B cell (primary cell): ENCODE measurements at regions not wholly inside any gene's neighbourhood (a gene's known extent, or its start where the extent isn't known, plus 50 kb on each side); places are given as distances from the start of the nearest gene placed in this dataset.

ENCODE experiments used
- ATAC-seq: fragments of 200-7000 bp; cut with Tn5 transposase; one replicate; pipeline ENCODE4 v1.10.0; 2021; ENCODE audit warnings: low read depth, mild to moderate bottlenecking, moderate number of reproducible peaks, moderate library complexity
- CTCF ChIA-PET: fragments of 350-600 bp; sonication (Branson Sonifier 250); formaldehyde crosslinking; loops from one replicate; lab custom pipeline; 2021; ENCODE audit warnings: antibody characterized with exemption, inconsistent platforms; lab: Charles Lee
- POLR2A ChIA-PET: fragments of 350-600 bp; sonication (Branson Sonifier 250); formaldehyde crosslinking; loops from one replicate; lab custom pipeline; 2021; ENCODE audit warnings: antibody characterized with exemption; lab: Charles Lee
- DNase-seq: peaks from one replicate; pipeline ENCODE4 v3.0.0; 2013
- H2AFZ ChIP-seq: 2 replicates; pipeline ENCODE4 v1.6.1; 2012; ENCODE audit warnings: mild to moderate bottlenecking, low read depth, low read length; ENCODE audit not compliant: insufficient read depth, poor library complexity, severe bottlenecking
- H3K27ac ChIP-seq, 2 donors: 1 replicate in 1 of 2; 2 replicates in 1 of 2; pipeline ENCODE4 v1.5.1; 2012 to 2013; ENCODE audit warnings: low read length in 2 of 2, mild to moderate bottlenecking in 2 of 2, moderate library complexity in 1 of 2
- H3K27me3 ChIP-seq, 4 experiments: fragments of 200-600 bp in 1 of 4; sonication (generic) in 1 of 4; replicated peaks in 1 of 4; 1 replicate in 2 of 4; 2 replicates in 2 of 4; pipeline versions ENCODE4 v1.6.1 to v1.7.0; 2013 to 2016; ENCODE audit warnings: low read length in 3 of 4, mild to moderate bottlenecking in 2 of 4, mixed read lengths in 1 of 4, moderate library complexity in 1 of 4; ENCODE audit not compliant: insufficient read depth in 4 of 4, control insufficient read depth in 3 of 4; ENCODE audit errors: control extremely low read depth in 1 of 4
- H3K36me3 ChIP-seq, 2 experiments: replicated peaks in 1 of 2; 1 replicate in 1 of 2; 2 replicates in 1 of 2; pipeline versions ENCODE4 v1.6.1 to v1.7.1; 2013; ENCODE audit warnings: low read length in 1 of 2; ENCODE audit not compliant: insufficient read depth in 2 of 2, control insufficient read depth in 1 of 2; ENCODE audit errors: control extremely low read depth in 1 of 2, extremely low read depth in 1 of 2
- H3K4me1 ChIP-seq, 2 donors: fragments of 200-600 bp in 1 of 2; sonication (generic) in 1 of 2; 1 replicate in 1 of 2; 2 replicates in 1 of 2; pipeline versions ENCODE4 v1.5.1 to v1.6.1; 2013 to 2017; ENCODE audit warnings: low read length in 2 of 2; ENCODE audit not compliant: control insufficient read depth in 2 of 2, insufficient read depth in 2 of 2
- H3K4me2 ChIP-seq: replicated peaks from 2 replicates; pipeline ENCODE3; 2012; ENCODE audit warnings: mild to moderate bottlenecking, low read depth, low read length; ENCODE audit not compliant: poor library complexity, severe bottlenecking
- H3K4me3 ChIP-seq, 5 experiments: fragments of 200-600 bp in 1 of 5; sonication (generic) in 1 of 5; 1 replicate in 3 of 5; 2 replicates in 2 of 5; pipeline versions ENCODE4 v1.5.1 to v1.7.0; 2011 to 2016; ENCODE audit warnings: low read length in 4 of 5, mild to moderate bottlenecking in 4 of 5, low read depth in 2 of 5, control low read depth in 1 of 5, moderate library complexity in 1 of 5; ENCODE audit not compliant: insufficient read depth in 1 of 5; ENCODE audit errors: control extremely low read depth in 1 of 5, extremely low read depth in 1 of 5
- H3K79me2 ChIP-seq: fragments of 200-600 bp; sonication (generic); one replicate; pipeline ENCODE4 v1.6.0; 2016; ENCODE audit warnings: low read length; ENCODE audit not compliant: control insufficient read depth, insufficient read depth
- H3K9ac ChIP-seq: fragments of 200-600 bp; sonication (generic); 2 replicates; pipeline ENCODE4 v1.6.1; 2017; ENCODE audit warnings: mild to moderate bottlenecking, low read length, moderate library complexity
- H3K9me3 ChIP-seq, 3 donors: one replicate each; pipeline versions ENCODE4 v1.6.1 to v1.7.1; 2013; ENCODE audit warnings: low read length in 2 of 3; ENCODE audit not compliant: control insufficient read depth in 2 of 3, insufficient read depth in 1 of 3; ENCODE audit errors: control extremely low read depth in 1 of 3
- H4K20me1 ChIP-seq: 2 replicates; pipeline ENCODE4 v1.6.0; 2012; ENCODE audit warnings: mild to moderate bottlenecking, low read length; ENCODE audit not compliant: insufficient read depth, control insufficient read depth, poor library complexity, severe bottlenecking
- H3K27ac Mint-ChIP-seq: one replicate; pipeline ENCODE4 v1.8.0; 2021; ENCODE audit warnings: mixed read lengths
- H3K27me3 Mint-ChIP-seq: one replicate; pipeline ENCODE4 v1.8.0; 2021; ENCODE audit warnings: mixed read lengths
- H3K4me1 Mint-ChIP-seq: one replicate; pipeline ENCODE4 v1.8.0; 2021; ENCODE audit warnings: mixed read lengths
- H3K4me3 Mint-ChIP-seq: one replicate; pipeline ENCODE4 v1.8.0; 2021; ENCODE audit warnings: mixed read lengths
- H3K9me3 Mint-ChIP-seq: one replicate; pipeline ENCODE4 v1.8.0; 2022; ENCODE audit warnings: mixed read lengths; ENCODE audit not compliant: insufficient read depth
- CTCF ChIP-seq: fragments of 200-600 bp; IDR thresholded peaks from one replicate; pipeline ENCODE4 v1.8.0; 2022; ENCODE audit warnings: antibody characterized with exemption, mild to moderate bottlenecking
- EZH2 ChIP-seq: IDR thresholded peaks from 2 replicates; pipeline ENCODE4 v1.6.1; 2012; ENCODE audit warnings: borderline replicate concordance, low read depth, mild to moderate bottlenecking, moderate library complexity, low read length; ENCODE audit not compliant: insufficient read depth, poor library complexity, severe bottlenecking
- WGBS: methylation state at CpG from one replicate; pipeline ENCODE4 v1.1.5; 2013; ENCODE audit warnings: missing lambda C conversion rate; ENCODE audit not compliant: insufficient coverage; 5-methylcytosine and 5-hydroxymethylcytosine counted together
- intact Hi-C: fragments of 100-400 bp; cut with micrococcal nuclease; formaldehyde crosslinking; loops from one replicate; pipeline ENCODE4 v1.10.0; 2022

DNA sequence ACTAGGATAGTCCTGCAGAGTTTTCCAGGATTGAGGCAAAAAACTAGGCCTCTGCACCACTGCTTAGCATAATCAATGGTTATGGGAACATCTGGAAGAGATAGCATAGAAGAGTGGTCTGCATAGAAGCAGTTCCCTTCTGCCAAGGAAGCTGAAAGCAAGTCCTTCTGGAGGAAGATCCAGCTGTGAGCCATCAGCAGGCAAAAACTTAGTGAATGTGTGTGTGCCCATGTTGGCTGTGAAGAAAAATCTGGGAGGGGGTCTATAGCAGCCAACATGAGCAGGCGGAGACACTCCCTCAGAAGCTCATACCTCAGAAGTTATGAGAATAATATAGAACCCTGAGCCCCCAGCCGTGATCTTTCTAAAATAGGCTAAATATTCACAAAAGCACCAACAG, 228.1 kb upstream of the STEAP1 start:
- Mint-ChIP-seq H3K27ac (no peak overlapping the region), H3K4me1 (no peaks in the 10 kb centered on the region), H3K27me3 (no peaks in the 10 kb centered on the region), H3K4me3 (no peak overlapping the region), H3K9me3 (no peaks in the 10 kb centered on the region)
- no peak for TF ChIP-seq EZH2
- no peak for TF ChIP-seq CTCF
- 0% methylated on average over 1 of the region's 2 CpGs for WGBS
- Histone ChIP-seq H3K36me3 (no peaks in the 10 kb centered on the region), H3K27me3 (no peaks in the 10 kb centered on the region), H3K4me1 (no peaks in the 10 kb centered on the region), H3K79me2 (no peaks in the 10 kb centered on the region), H3K27ac (no peak overlapping the region), H2AFZ (no peak overlapping the region), H3K4me2 (no peak overlapping the region), H3K4me3 (no peak overlapping the region), H3K9me3 (peaks cover 0 to 2% (median 0%) of the 10 kb centered on the region in 3 donors), H4K20me1 (no peaks in the 10 kb centered on the region), H3K9ac (no peak overlapping the region)
- no peak for DNase-seq
- intact Hi-C loops = no loop called here
- ATAC-seq = no peak
- POLR2A ChIA-PET = no interaction called here
- CTCF ChIA-PET = no interaction called here

DNA sequence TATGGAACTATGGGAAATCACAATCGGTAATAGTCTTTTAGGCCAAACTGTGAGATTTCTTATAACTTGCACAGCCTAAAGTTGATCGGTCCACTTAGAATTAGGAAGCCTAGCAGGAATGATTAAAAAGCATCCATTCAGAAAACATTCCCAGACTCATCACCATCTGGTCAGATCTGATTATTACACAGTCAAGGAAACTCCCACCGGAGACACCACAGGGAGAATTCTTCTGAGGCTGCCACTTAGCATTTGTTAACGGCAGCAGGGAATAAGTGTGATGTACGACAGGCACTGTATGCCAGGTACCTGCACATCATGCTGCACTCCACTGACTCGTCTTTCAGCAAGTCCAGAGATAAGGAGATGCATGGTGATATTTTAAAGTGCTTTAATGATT, 227.6 kb upstream of the STEAP1 start:
- Histone ChIP-seq H3K36me3 (no peaks in the 10 kb centered on the region), H3K9me3 (peaks cover 0 to 2% (median 0%) of the 10 kb centered on the region in 3 donors), H3K4me1 (no peaks in the 10 kb centered on the region), H3K27ac (no peak overlapping the region), H3K9ac (no peak overlapping the region), H3K4me2 (no peak overlapping the region), H3K4me3 (no peak overlapping the region), H4K20me1 (no peaks in the 10 kb centered on the region), H3K79me2 (no peaks in the 10 kb centered on the region), H3K27me3 (no peaks in the 10 kb centered on the region), H2AFZ (no peak overlapping the region)
- Mint-ChIP-seq H3K4me1 (no peaks in the 10 kb centered on the region), H3K9me3 (no peaks in the 10 kb centered on the region), H3K27ac (no peak overlapping the region), H3K27me3 (no peaks in the 10 kb centered on the region), H3K4me3 (no peak overlapping the region)
- intact Hi-C loops = no loop called here
- 87% methylated on average over 5 of the region's 6 CpGs for WGBS
- POLR2A ChIA-PET = no interaction called here
- TF ChIP-seq EZH2 (no peak), CTCF (no peak)
- CTCF ChIA-PET = no interaction called here
- DNase-seq = no peak
- no peak for ATAC-seq
